IgD-negative memory B cell (primary cell): ENCODE measurements at regions not wholly inside any gene's neighbourhood (a gene's known extent, or its start where the extent isn't known, plus 50 kb on each side); places are given as distances from the start of the nearest gene placed in this dataset.

Source experiments
- H3K27ac Mint-ChIP-seq, 3 donors: one replicate each; pipeline ENCODE4 v1.8.0; 2020 to 2022; ENCODE audit warnings: mild to moderate bottlenecking in 3 of 3, mixed read lengths in 3 of 3, moderate library complexity in 1 of 3
- H3K27me3 Mint-ChIP-seq: one replicate; pipeline ENCODE4 v1.8.0; 2021; ENCODE audit warnings: mixed read lengths
- H3K36me3 Mint-ChIP-seq: one replicate; pipeline ENCODE4 v1.8.0; 2020; ENCODE audit warnings: mild to moderate bottlenecking, mixed read lengths
- H3K4me1 Mint-ChIP-seq, 3 donors: one replicate each; pipeline ENCODE4 v1.8.0; 2020 to 2022; ENCODE audit warnings: mixed read lengths in 3 of 3, mild to moderate bottlenecking in 1 of 3
- H3K4me3 Mint-ChIP-seq, 4 donors: one replicate each; pipeline ENCODE4 v1.8.0; 2020 to 2022; ENCODE audit warnings: mild to moderate bottlenecking in 4 of 4, mixed read lengths in 4 of 4, moderate library complexity in 3 of 4
- H3K9me3 Mint-ChIP-seq, 3 donors: one replicate each; pipeline ENCODE4 v1.8.0; 2020 to 2021; ENCODE audit warnings: mixed read lengths in 3 of 3, mild to moderate bottlenecking in 1 of 3

DNA sequence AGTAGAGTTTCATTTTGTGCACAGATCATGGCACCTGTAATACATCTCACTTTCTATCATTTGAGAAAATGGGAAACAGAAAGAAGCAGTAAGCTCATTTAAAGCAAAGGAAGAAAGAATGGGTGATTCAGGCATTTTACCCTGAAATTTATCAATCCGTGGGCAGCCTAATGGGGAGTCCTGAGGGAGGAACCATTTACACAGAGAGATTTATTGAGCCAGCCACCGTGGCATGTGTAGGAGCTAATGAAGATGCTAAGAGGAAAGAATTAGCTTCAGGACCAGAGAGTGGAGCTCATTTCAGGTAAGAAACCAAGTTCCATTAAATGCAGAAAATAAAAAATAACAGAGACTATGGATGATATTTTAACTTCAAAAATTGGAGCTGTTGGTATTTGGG, 443.4 kb upstream of the COBL start:
- H3K27me3 Mint-ChIP-seq, result no peaks in the 10 kb centered on the region
- H3K9me3 Mint-ChIP-seq, result peaks cover 2 to 15% (median 4%) of the 10 kb centered on the region in 3 donors
- H3K36me3 Mint-ChIP-seq, result no peaks in the 10 kb centered on the region
- no peak overlapping the region for H3K4me3 Mint-ChIP-seq
- no peaks in the 10 kb centered on the region for H3K4me1 Mint-ChIP-seq
- H3K27ac Mint-ChIP-seq, result no peak overlapping the region

- Mint-ChIP-seq H3K27ac (no peak overlapping the region), H3K9me3 (peaks cover 2 to 8% (median 4%) of the 10 kb centered on the region in 3 donors), H3K27me3 (no peaks in the 10 kb centered on the region), H3K4me3 (no peak overlapping the region), H3K4me1 (no peaks in the 10 kb centered on the region), H3K36me3 (no peaks in the 10 kb centered on the region)
Observed at GRCh38 chr7:51757960-51758359, 441.4 kb upstream of the COBL start.

DNA sequence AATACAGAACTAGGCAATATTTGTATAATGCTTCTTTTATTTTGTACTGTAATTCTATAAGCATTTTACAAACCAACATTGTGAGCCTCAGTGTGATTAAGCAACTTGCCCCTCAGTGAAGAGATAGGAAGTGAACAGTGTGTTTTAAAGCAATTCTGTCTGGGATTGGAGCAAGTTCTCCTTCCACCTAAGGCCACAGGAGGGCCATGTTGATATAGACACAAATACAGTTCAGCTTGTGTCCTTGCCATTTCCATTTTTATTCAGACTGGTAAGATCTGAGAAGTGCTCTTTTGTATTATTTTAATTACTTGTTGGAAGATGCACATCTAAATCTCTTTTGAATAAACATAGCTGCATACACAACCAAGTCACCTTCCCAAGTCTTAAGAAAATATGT, 416.3 kb upstream of the COBL start:
- Mint-ChIP-seq H3K9me3 (peaks cover 4 to 13% (median 5%) of the 10 kb centered on the region in 3 donors), H3K27me3 (no peaks in the 10 kb centered on the region), H3K4me1 (no peaks in the 10 kb centered on the region), H3K27ac (no peak overlapping the region), H3K4me3 (no peak overlapping the region), H3K36me3 (no peaks in the 10 kb centered on the region)

DNA sequence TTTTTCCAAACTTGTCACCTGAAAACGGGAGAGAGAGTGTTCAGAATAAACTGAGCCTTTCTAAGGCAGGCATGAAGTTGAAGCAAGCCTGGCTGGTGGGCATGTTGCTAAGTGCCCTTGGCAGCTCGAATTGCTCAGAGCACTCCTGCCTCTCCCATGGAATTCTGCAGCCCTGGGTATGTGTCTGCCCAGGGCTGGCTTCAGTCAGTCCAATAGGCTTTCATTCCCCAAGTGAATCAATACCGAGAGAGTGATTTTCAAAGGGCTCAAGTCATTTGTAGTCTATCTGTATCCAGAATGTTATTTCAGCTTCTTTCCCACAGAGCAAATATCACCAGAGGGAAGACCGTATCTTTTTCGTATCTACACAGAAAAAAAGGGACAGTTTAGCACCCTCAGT, 415.5 kb upstream of the COBL start:
- H3K27ac Mint-ChIP-seq, result no peak overlapping the region
- no peaks in the 10 kb centered on the region for H3K36me3 Mint-ChIP-seq
- H3K4me1 Mint-ChIP-seq, result no peaks in the 10 kb centered on the region
- H3K4me3 Mint-ChIP-seq, result no peak overlapping the region
- peaks cover 4 to 16% (median 5%) of the 10 kb centered on the region in 3 donors for H3K9me3 Mint-ChIP-seq
- no peaks in the 10 kb centered on the region for H3K27me3 Mint-ChIP-seq

DNA sequence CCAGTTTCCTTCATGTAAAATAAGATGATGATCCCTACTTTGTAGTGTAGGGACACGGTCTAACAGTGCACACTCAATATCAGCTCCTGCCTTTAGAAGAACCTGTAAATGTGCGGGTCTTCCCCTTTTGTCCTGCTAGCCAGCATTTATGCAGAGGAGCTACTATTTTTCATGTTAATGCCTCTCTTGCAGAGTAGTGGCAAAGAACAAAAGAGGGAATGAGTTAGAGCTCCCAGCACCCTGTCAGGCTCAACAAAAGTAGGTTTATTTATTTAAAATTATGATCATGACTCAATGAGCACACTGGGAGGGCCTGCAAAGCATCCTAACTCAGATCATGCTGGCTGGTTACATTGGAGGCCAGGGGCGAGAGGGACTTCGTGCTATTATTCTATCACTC, 414.5 kb upstream of the COBL start:
- H3K27me3 Mint-ChIP-seq, result no peaks in the 10 kb centered on the region
- no peaks in the 10 kb centered on the region for H3K36me3 Mint-ChIP-seq
- no peaks in the 10 kb centered on the region for H3K4me1 Mint-ChIP-seq
- H3K4me3 Mint-ChIP-seq, result no peak overlapping the region
- no peak overlapping the region for H3K27ac Mint-ChIP-seq
- peaks cover 2 to 16% (median 5%) of the 10 kb centered on the region in 3 donors for H3K9me3 Mint-ChIP-seq

GRCh38 chr7:51727441-51727840, 410.8 kb upstream of the COBL start:
- peaks cover 5 to 30% (median 7%) of the 10 kb centered on the region in 3 donors for H3K9me3 Mint-ChIP-seq
- no peak overlapping the region for H3K27ac Mint-ChIP-seq
- H3K36me3 Mint-ChIP-seq, result no peaks in the 10 kb centered on the region
- H3K27me3 Mint-ChIP-seq, result no peaks in the 10 kb centered on the region
- no peak overlapping the region for H3K4me3 Mint-ChIP-seq
- no peaks in the 10 kb centered on the region for H3K4me1 Mint-ChIP-seq

DNA sequence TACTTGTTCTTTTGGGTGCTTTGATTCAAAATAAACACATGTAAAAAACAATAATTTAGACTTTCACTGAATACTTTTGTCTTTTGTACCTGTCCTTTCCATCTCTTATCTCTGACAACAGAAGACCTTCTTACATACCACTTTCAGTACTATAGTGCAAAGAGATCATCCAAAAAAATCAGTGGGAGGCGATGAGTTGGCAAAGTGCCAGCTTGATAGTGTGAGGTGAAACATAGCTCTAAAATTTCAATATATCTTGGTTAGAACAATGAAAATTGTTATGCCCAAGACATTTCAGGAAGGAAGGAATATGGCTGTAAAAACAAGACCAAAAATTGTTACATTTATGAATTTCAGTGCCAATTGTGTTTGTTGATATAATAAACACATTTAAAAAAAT, 390.2 kb upstream of the COBL start:
- Mint-ChIP-seq H3K27me3 (no peaks in the 10 kb centered on the region), H3K9me3 (peaks cover 2 to 16% (median 3%) of the 10 kb centered on the region in 3 donors), H3K4me3 (no peak overlapping the region), H3K4me1 (no peaks in the 10 kb centered on the region), H3K36me3 (no peaks in the 10 kb centered on the region), H3K27ac (no peak overlapping the region)

- H3K36me3 Mint-ChIP-seq, result no peaks in the 10 kb centered on the region
- H3K27ac Mint-ChIP-seq, result no peak overlapping the region
- H3K27me3 Mint-ChIP-seq, result no peaks in the 10 kb centered on the region
- H3K4me1 Mint-ChIP-seq, result no peaks in the 10 kb centered on the region
- peaks cover 0 to 10% (median 3%) of the 10 kb centered on the region in 3 donors for H3K9me3 Mint-ChIP-seq
- H3K4me3 Mint-ChIP-seq, result no peak overlapping the region
Observed at GRCh38 chr7:51705701-51706100, 389.1 kb upstream of the COBL start.

DNA sequence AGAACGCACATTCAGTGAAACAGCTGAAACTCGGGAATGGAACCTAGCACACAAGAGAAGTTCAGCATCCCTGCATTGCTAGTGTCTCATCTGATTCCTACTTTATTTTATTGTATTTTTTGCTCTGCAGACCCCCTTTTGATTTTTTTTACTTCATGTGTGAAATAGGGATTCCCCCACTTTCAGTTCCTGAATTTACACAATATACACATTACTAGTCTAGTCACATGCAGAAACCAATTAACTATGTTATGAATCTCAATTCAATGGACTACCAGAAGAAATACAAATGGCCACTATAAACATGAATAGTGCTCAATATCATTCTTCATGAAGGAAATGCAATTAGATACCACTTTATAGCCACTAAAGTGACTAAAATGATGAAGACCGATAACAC, 386.1 kb upstream of the COBL start:
- Mint-ChIP-seq H3K27me3 (no peaks in the 10 kb centered on the region), H3K4me1 (no peaks in the 10 kb centered on the region), H3K27ac (no peak overlapping the region), H3K4me3 (no peak overlapping the region), H3K9me3 (peaks cover 0 to 15% (median 2%) of the 10 kb centered on the region in 3 donors), H3K36me3 (no peaks in the 10 kb centered on the region)

DNA sequence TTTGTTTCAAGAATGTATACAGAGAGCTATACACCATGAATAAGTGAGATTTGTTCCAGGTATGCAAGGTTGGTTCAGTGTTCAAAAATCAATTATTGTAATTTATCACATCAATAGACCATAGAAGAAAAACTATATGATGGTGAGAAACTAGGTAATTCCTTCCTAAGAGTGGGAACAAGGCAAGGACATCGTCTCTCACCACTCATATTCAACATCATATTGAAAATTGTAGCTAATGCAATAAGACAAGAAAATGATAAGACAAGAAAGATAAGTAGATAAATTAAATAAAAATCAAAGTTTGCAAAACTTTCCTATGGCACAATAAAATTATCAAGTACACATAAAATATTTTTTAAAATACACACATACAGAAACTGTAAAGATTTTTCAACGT, 385.3 kb upstream of the COBL start:
- Mint-ChIP-seq H3K4me3 (no peak overlapping the region), H3K36me3 (no peaks in the 10 kb centered on the region), H3K27ac (no peak overlapping the region), H3K27me3 (no peaks in the 10 kb centered on the region), H3K9me3 (peaks cover 0 to 12% (median 0%) of the 10 kb centered on the region in 3 donors), H3K4me1 (no peaks in the 10 kb centered on the region)

GRCh38 chr7:51700593-51701215, 384.1 kb upstream of the COBL start:
- no peaks in the 10 kb centered on the region for H3K27me3 Mint-ChIP-seq
- no peaks in the 10 kb centered on the region for H3K36me3 Mint-ChIP-seq
- no peak overlapping the region for H3K27ac Mint-ChIP-seq
- no peak overlapping the region for H3K4me3 Mint-ChIP-seq
- no peaks in the 10 kb centered on the region for H3K4me1 Mint-ChIP-seq
- H3K9me3 Mint-ChIP-seq, result peaks cover 0 to 15% (median under 1%) of the 10 kb centered on the region in 3 donors

GRCh38 chr7:51693258-51693657, 376.6 kb upstream of the COBL start:
- no peaks in the 10 kb centered on the region for H3K4me1 Mint-ChIP-seq
- no peaks in the 10 kb centered on the region for H3K36me3 Mint-ChIP-seq
- H3K27me3 Mint-ChIP-seq, result no peaks in the 10 kb centered on the region
- peaks cover 8 to 16% (median 10%) of the 10 kb centered on the region in 3 donors for H3K9me3 Mint-ChIP-seq
- H3K4me3 Mint-ChIP-seq, result no peak overlapping the region
- H3K27ac Mint-ChIP-seq, result no peak overlapping the region

- Mint-ChIP-seq H3K4me3 (no peak overlapping the region), H3K27ac (no peak overlapping the region), H3K36me3 (no peaks in the 10 kb centered on the region), H3K4me1 (no peaks in the 10 kb centered on the region), H3K9me3 (peaks cover 10 to 21% (median 10%) of the 10 kb centered on the region in 3 donors), H3K27me3 (no peaks in the 10 kb centered on the region)
Observed at GRCh38 chr7:51689547-51689946, 372.9 kb upstream of the COBL start.

GRCh38 chr7:51685794-51686193, 369.2 kb upstream of the COBL start:
- no peak overlapping the region for H3K4me3 Mint-ChIP-seq
- H3K9me3 Mint-ChIP-seq, result peaks cover 2 to 13% (median 10%) of the 10 kb centered on the region in 3 donors

GRCh38 chr7:51680594-51681399, 364.2 kb upstream of the COBL start:
- Mint-ChIP-seq H3K27ac (no peak overlapping the region), H3K9me3 (peaks cover 7 to 8% (median 8%) of the 10 kb centered on the region in 3 donors), H3K36me3 (no peaks in the 10 kb centered on the region), H3K4me1 (no peaks in the 10 kb centered on the region), H3K27me3 (no peaks in the 10 kb centered on the region), H3K4me3 (no peak overlapping the region)

More at GRCh38 chr7:51685794-51686193, 369.2 kb upstream of the COBL start:
- Mint-ChIP-seq H3K27me3 (no peaks in the 10 kb centered on the region), H3K36me3 (no peaks in the 10 kb centered on the region), H3K27ac (no peak overlapping the region), H3K4me1 (no peaks in the 10 kb centered on the region)

GRCh38 chr7:51679358-51679757, 362.7 kb upstream of the COBL start:
- Mint-ChIP-seq H3K27ac (no peak overlapping the region), H3K36me3 (no peaks in the 10 kb centered on the region), H3K4me3 (no peak overlapping the region), H3K9me3 (peaks cover 5 to 11% (median 8%) of the 10 kb centered on the region in 3 donors), H3K27me3 (no peaks in the 10 kb centered on the region), H3K4me1 (no peaks in the 10 kb centered on the region)
